GM12864 (cell line): ENCODE measurements at regions not wholly inside any gene's neighbourhood (a gene's known extent, or its start where the extent isn't known, plus 50 kb on each side); places are given as distances from the start of the nearest gene placed in this dataset.

Source experiments
- DNase-seq: peaks from one replicate; pipeline ENCODE4 v3.0.0-alpha.2; 2011; ENCODE audit warnings: low read depth
- H3K4me3 ChIP-seq: 2 replicates; pipeline ENCODE4 v1.5.1; 2011; ENCODE audit warnings: mild to moderate bottlenecking, low read depth, low read length, control low read depth
- TF ChIP-seq, protein P1 (sequence below): IDR thresholded peaks from 2 replicates; pipeline ENCODE4 v1.5.1; 2011; ENCODE audit warnings: low read depth, mild to moderate bottlenecking, moderate library complexity, low read length, control low read depth, inconsistent platforms; ENCODE audit errors: missing control alignments

DNA sequence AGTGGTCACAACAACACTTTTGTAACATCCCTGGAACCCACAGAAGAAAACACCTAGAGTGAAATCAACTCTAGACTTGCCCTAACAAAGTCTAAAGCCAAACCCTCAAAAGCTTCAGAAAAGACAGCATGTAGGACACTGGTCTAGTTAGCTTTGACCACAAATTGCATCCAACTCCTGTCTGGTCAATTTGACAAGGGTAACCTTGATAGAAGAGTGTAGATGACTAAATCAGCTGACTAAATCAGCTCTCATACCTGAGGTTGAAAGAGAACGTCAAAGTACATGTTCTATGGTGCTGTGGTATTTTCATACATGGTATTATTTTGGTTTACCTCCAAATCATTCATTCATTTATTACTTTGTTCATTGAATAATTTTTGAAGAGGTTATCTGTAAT is 272.8 kb downstream of the KLF5 start:
- TF ChIP-seq, protein P1, sequence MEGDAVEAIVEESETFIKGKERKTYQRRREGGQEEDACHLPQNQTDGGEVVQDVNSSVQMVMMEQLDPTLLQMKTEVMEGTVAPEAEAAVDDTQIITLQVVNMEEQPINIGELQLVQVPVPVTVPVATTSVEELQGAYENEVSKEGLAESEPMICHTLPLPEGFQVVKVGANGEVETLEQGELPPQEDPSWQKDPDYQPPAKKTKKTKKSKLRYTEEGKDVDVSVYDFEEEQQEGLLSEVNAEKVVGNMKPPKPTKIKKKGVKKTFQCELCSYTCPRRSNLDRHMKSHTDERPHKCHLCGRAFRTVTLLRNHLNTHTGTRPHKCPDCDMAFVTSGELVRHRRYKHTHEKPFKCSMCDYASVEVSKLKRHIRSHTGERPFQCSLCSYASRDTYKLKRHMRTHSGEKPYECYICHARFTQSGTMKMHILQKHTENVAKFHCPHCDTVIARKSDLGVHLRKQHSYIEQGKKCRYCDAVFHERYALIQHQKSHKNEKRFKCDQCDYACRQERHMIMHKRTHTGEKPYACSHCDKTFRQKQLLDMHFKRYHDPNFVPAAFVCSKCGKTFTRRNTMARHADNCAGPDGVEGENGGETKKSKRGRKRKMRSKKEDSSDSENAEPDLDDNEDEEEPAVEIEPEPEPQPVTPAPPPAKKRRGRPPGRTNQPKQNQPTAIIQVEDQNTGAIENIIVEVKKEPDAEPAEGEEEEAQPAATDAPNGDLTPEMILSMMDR, result no peak
- H3K4me3 ChIP-seq, result no peak overlapping the region
- no peak for DNase-seq

DNA sequence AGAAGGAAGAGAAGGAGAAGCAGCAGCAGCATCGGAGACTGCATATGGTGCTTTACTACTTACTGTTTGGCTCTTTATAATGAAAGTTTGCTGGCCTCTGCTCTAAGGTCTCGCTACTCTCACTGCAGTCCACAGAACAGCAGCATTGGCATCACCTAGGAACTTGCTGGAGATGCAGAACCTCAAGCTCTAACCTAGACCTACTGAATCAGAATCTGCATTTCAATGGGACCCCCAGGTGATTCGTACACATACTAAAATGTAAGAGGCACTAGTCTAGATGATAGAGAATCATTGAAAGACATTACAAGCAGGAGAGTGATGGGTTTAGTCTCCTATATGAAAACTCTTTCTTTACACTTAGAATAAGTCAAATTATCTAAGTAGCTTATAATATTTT is 270.6 kb downstream of the KLF5 start:
- no peak for DNase-seq
- H3K4me3 ChIP-seq, result no peak overlapping the region
- TF ChIP-seq, protein P1, result no peak

DNA sequence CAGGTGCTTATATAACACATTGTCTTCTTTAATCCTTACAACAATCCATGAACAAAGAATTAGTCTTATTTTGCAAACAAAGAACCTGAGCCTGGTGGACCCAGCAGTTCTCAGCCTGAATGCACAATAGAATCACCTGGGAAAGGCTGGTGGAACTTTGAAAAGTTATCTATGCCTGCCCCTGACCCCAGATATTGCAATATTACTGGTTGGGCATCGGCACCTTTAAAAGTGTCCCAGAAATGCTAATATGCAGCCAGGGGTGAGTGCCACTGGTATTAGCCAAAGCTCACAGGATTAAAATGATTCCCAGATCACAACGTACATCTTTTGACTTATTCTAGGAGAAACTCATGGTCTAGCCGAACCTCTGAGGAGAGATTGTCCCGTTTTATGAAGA is 268.8 kb downstream of the KLF5 start:
- no peak overlapping the region for H3K4me3 ChIP-seq
- TF ChIP-seq, protein P1, result no peak
- DNase-seq, result no peak

DNA sequence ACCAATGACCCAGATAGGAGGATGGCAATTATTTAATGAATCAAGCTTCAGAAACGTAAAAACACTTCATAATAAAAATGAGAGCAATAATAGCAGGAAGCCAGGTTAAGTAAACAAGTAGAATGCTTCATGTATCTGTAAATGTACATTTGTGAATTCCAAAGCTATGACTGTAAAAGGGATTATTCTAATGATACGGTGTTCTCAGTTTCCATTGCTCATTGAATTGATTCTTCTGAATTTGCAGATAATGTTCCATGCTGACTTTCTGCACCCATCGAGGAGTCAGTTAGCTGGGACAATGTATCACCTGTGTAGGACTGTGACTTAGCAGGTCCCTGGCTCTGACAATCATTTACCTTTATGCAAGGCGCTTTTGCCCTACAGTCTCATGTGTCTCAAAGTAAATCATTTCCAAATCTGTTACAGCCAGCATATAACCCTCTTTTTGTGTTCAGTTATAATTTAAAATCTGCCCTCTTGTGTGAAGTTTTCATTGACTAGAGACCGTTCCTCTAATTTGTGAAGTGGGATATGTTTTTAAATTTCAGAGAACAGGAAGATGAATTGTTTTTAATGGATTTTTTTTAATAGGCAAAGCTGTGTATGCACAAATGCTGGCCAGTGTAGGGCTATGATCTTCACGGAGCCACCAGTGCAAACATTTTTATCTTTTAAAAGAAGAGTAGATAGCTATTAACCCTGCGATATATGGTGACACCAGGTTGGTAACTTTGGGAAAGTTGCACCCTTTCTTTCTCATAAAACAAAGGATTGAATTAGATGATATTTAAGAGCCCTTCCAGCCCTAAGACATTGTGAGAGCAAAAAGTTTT is 267.1 kb downstream of the KLF5 start:
- H3K4me3 ChIP-seq, result no peak overlapping the region
- DNase-seq, result no peak
- TF ChIP-seq, protein P1, result no peak

DNA sequence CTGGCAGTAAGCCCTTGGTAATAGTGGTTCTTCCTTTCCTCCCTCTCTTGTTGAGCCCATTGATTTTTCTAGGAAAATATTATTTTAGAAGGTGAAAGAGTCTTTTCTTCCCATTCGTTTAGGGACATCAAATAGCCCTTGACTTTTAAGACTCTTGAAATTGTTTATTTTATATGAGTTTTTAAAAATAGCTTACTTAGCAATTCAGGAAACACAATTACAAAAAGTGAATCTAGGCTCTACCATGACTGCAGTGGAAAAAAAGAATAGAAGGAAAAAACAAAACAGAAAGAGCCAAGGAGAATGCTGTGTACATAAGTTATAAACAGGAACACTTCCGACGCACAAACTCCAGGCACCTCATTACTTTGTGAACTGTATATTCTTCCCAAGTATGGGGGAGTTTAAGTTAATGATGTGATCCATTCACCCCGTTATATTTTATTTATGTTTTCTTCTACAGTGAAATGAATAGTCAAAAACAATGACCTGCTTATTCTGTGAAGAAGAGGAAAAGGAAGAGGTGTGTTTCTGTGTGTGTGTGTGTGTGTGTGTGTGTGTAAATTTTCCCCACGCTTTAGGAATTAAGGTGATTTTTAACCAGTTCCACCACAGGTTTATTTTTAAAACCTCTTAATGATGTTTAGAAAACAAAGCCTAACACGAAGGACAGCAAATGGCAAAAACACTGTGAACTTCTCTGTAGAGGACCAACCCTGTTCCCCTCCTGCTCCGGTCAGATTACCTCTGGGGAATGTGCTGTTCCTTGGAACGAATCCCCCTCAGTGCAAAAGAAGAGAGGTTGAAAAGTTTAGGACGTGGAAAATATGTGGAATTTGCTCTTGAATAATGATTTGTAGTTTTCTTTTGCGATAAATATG is 266.3 kb downstream of the KLF5 start:
- no peak overlapping the region for H3K4me3 ChIP-seq
- DNase-seq, result no peak
- TF ChIP-seq, protein P1, result no peak

DNA sequence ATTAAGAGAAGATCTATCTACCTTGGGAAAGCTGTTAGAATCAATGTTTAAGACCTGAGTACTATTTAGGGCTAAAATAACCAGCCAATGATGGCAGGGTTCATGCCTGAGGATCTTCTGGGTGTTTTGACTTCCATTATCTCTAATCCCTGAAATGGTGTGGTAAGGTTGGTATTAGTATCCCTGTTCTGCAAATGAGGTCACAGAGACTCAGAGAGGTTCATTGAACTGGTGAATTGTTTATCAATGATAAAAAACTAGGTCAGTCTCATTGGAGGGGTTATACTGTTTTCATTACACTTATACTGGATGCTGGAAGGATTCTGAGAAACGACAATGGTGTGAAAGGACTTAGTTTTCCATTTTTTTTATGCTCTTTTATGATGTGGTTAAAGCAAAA is 264.8 kb downstream of the KLF5 start:
- no peak overlapping the region for H3K4me3 ChIP-seq
- TF ChIP-seq, protein P1, result no peak
- DNase-seq, result no peak

DNA sequence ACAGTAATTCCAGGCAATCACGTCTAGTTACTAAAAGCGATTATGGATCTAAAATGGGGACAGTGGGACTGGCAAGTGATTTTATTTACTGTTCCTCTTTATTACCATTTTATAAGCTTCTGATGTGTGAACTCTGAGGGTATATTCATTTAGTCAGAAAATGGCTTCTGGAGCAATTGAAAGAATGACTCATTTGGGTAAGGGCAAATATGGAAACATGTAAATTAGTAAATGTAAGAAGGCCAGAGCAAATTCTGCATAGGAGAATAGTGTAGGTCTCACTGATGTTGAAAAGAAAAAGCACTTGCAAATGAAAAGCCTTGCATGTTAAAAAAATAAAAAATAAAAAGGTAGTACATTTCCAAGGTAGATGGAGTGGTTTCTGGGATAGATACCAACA is 262.2 kb downstream of the KLF5 start:
- no peak for DNase-seq
- TF ChIP-seq, protein P1, result no peak
- H3K4me3 ChIP-seq, result no peak overlapping the region
